BE2C (cell line): ENCODE measurements at regions not wholly inside any gene's neighbourhood (a gene's known extent, or its start where the extent isn't known, plus 50 kb on each side); places are given as distances from the start of the nearest gene placed in this dataset.

Experiments used
- DNase-seq: peaks from one replicate; pipeline ENCODE4 v3.0.0-alpha.2; 2020
- H3K27me3 ChIP-seq: fragments of 250-450 bp; sonication (Bioruptor Pico); 2 replicates; pipeline ENCODE4 v1.5.1; 2020; ENCODE audit warnings: mild to moderate bottlenecking
- H3K36me3 ChIP-seq: fragments of 250-450 bp; sonication (Bioruptor Pico); 2 replicates; pipeline ENCODE4 v1.5.1; 2020; ENCODE audit warnings: mild to moderate bottlenecking
- H3K4me1 ChIP-seq: fragments of 250-450 bp; sonication (Bioruptor Pico); 2 replicates; pipeline ENCODE4 v1.5.1; 2020
- H3K4me3 ChIP-seq: 2 replicates; pipeline ENCODE4 v1.5.1; 2011; ENCODE audit warnings: low read depth, low read length
- H3K9me3 ChIP-seq: fragments of 250-450 bp; sonication (Bioruptor Pico); 2 replicates; pipeline ENCODE4 v1.5.1; 2020
- CTCF ChIP-seq: IDR thresholded peaks from 2 replicates; pipeline ENCODE4 v1.5.1; 2012; ENCODE audit warnings: mild to moderate bottlenecking, low read depth, low read length

DNA sequence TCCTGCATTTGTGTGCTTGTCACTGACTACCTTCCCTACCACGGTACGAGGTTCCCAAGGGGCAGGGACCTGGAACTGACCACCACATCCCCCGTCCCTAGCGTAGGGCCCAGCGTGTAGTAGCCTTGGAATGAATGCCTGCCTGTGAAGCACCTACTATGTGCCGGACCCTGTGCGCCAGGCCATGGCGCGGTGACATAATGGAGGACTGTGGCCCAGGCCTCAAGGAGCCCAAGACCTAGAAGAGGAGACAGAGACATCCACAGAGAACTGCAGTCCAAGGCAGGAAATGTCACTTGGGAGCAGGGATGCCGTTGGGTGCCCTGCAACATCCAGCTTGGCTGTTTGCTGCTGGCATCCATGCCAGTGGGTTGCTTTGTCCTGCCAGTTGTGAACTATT lies 71.9 kb upstream of the SLC6A6 start:
- Histone ChIP-seq H3K4me3 (no peak overlapping the region), H3K9me3 (no peaks in the 10 kb centered on the region), H3K36me3 (no peaks in the 10 kb centered on the region), H3K27me3 (no peaks in the 10 kb centered on the region), H3K4me1 (no peaks in the 10 kb centered on the region)
- no peak for TF ChIP-seq CTCF
- DNase-seq, result no peak

- no peak for TF ChIP-seq CTCF
- no peak for DNase-seq
- no peaks in the 10 kb centered on the region for H3K9me3 ChIP-seq
- no peaks in the 10 kb centered on the region for H3K4me1 ChIP-seq
- no peak overlapping the region for H3K4me3 ChIP-seq
- no peaks in the 10 kb centered on the region for H3K27me3 ChIP-seq
- no peaks in the 10 kb centered on the region for H3K36me3 ChIP-seq
Observed at GRCh38 chr3:14331251-14331650, 71.2 kb upstream of the SLC6A6 start.

DNA sequence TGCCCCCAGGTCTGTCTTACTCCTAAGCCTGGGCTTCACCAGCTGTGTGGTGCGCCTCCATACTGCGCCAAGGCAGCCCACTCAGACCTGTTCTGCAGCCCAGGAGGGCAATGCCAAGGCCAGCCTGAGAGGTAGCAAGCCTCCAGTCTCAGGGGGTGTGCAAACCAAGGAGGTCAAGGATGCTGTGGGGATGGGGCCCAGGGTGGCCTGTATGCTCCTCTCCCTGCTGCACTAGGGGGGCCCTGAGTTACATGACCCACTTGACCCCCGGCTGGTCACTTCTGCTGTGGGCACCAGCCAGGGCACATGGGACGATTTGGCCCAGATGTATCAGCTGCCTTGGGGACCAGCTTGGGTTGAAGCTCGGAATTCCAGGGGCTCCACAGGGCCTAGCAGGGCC lies 70.0 kb upstream of the SLC6A6 start:
- Histone ChIP-seq H3K9me3 (no peaks in the 10 kb centered on the region), H3K27me3 (no peaks in the 10 kb centered on the region), H3K4me3 (no peak overlapping the region), H3K36me3 (no peaks in the 10 kb centered on the region), H3K4me1 (no peaks in the 10 kb centered on the region)
- DNase-seq, result no peak
- TF ChIP-seq CTCF, result no peak

DNA sequence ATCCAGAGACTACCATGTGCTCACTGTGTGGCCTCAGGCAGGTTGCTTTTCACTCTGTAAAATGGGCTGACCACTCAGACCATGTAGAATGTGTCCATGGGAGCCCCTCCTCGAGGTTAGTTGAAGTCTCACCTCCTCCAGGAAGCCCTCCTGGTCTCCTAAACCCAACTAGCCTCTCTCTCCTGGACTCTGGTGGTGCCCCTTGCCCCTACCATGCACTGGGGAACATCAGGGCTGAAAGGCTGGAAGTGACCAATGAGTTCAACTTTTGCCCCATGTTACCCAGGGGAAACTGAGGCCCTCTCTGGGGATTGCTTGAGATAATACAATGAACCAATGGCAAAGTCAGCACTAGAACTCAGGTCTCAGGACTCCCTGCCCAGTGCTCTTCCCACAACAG lies 69.2 kb upstream of the SLC6A6 start:
- Histone ChIP-seq H3K36me3 (no peaks in the 10 kb centered on the region), H3K4me1 (no peaks in the 10 kb centered on the region)

GRCh38 chr3:14333621-14334020 lies 68.8 kb upstream of the SLC6A6 start:
- Histone ChIP-seq H3K36me3 (no peaks in the 10 kb centered on the region), H3K27me3 (no peaks in the 10 kb centered on the region), H3K9me3 (no peaks in the 10 kb centered on the region), H3K4me1 (no peaks in the 10 kb centered on the region), H3K4me3 (no peak overlapping the region)
- no peak for DNase-seq
- TF ChIP-seq CTCF, result no peak

More for the DNA sequence above, 69.2 kb upstream of the SLC6A6 start:
- TF ChIP-seq CTCF, result no peak
- Histone ChIP-seq H3K4me3 (no peak overlapping the region), H3K27me3 (no peaks in the 10 kb centered on the region), H3K9me3 (no peaks in the 10 kb centered on the region)
- no peak for DNase-seq

- Histone ChIP-seq H3K36me3 (no peaks in the 10 kb centered on the region), H3K9me3 (no peaks in the 10 kb centered on the region), H3K4me1 (no peaks in the 10 kb centered on the region), H3K27me3 (no peaks in the 10 kb centered on the region), H3K4me3 (no peak overlapping the region)
- DNase-seq, result no peak
- no peak for TF ChIP-seq CTCF
Observed at GRCh38 chr3:14334136-14334535, 68.3 kb upstream of the SLC6A6 start.
